GM19351 (cell line): ENCODE measurements at regions not wholly inside any gene's neighbourhood (a gene's known extent, or its start where the extent isn't known, plus 50 kb on each side); places are given as distances from the start of the nearest gene placed in this dataset.

ENCODE experiments used
- ATAC-seq: cut with Tn5 transposase; IDR thresholded peaks from one replicate; pipeline ENCODE4 v1.9.1; 2021; ENCODE audit warnings: mild to moderate bottlenecking, moderate library complexity; ENCODE audit not compliant: unreplicated experiment

- no peak for ATAC-seq
Observed at GRCh38 chr20:51220293-51220706, 197.4 kb upstream of the KCNG1 start.

DNA sequence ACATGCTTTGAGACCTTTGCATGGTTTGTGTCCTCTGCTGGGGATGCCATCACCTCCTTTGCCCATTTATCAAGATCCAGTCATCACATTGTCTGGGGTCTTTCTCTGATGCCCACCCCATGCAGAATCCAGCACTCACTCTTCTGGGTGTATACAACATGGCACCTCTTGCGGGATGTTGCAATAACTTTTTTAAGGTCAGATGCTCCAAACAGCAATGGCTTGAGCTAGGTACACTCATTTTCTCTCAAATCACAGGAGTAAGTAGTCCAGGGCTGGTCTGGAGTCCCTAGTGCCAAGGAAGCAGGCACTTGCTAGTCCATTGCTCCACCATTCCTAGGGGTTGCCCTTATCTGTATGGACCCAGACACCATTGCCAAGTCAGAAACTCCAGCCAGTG lies 196.6 kb upstream of the KCNG1 start:
- ATAC-seq, result no peak

DNA sequence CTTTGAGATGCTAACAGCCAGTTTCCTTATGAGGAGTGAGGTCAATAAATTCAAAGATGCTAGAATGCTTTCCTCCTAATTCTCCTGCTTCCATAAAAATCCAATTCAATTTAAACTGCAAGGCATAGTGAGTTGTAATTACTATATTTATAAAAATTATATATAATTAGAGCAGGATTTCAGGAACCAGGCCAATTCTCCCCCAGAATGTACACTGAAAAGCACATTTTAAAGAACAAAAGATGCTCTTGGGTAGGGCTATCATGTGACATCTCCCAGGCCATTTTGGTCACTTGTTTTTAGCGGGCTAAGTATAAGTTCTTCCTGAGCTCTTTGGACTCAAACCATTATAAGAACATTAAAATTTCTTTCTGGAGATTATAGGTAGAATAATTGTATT lies 195.7 kb upstream of the KCNG1 start:
- ATAC-seq, result no peak

GRCh38 chr20:51217347-51218045 lies 194.6 kb upstream of the KCNG1 start:
- ATAC-seq, result no peak

DNA sequence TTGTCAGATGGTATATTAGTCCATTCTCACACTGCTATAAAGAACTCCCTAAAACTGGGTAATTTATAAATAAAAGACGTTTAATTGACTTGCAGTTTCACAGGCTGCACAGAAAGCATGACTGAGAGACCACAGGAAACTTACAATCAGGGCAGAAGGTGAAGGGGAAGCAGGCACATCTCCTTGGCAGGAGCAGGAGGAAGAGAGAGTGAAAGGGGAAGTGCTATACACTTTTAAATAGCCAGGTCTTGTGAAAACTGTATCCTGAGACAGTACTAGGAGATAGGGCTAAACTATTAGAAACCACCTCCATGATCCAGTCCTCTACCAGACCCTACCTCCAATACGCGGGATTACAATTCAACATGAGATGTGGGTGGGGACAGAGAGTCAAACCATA lies 193.9 kb upstream of the KCNG1 start:
- ATAC-seq, result no peak

DNA sequence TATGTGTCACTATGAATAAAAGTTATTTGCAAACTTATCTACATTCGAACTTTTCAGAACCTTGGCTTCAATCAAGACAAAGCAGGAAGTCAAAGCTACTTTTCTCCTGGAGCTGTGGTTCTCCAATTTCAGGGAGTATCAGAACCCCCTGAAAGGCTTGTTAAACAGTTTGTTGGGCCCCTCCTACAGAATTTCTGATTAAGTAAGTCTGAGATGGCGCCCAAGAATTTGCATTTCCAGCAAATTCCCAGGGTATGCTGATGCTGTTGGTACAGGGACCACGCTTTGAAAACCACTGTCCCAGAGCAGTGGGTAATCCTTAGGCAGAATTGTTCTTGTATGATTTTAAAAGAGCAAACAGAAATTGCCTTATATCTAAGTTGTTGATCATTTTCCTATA lies 189.9 kb upstream of the KCNG1 start:
- no peak for ATAC-seq

DNA sequence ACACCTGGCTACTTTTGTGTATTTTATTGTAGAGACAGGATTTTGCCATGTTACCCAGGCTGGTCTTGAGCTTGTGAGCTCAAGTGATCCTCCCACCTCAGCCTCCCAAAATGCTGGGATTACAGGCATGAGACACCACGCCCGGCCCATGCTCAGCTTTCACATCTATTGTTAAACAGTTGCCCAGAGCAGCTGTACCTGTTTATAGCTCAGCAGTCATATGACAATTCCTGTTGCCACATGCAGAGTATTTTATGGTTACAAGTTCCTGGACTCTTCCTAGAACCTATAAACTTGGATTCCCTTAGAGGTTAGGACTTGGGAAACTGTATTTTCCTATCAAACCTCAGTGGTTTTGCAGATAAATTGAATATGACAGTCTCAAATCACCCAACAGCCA lies 188.3 kb upstream of the KCNG1 start:
- no peak for ATAC-seq

GRCh38 chr20:51210084-51210483 lies 187.2 kb upstream of the KCNG1 start:
- ATAC-seq, result no peak

DNA sequence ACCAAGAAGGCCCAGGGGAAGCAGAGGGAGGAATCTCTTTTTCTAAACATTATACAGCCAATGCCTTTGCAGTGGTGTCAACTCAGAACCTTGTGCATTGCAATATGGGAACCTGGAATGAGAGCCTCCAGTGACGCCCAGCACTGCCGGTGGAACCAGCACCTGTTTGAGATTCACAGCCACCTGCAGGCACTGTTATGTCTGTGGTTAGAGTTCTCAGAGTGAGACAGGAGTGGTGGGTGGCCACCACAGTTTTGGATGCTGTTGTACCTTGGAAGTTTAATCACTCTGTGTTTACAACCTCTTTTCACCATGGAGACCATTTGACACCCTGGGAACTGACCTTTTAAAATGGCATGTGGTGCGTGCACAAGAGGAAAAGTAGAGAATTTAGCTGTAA lies 185.3 kb upstream of the KCNG1 start:
- no peak for ATAC-seq

DNA sequence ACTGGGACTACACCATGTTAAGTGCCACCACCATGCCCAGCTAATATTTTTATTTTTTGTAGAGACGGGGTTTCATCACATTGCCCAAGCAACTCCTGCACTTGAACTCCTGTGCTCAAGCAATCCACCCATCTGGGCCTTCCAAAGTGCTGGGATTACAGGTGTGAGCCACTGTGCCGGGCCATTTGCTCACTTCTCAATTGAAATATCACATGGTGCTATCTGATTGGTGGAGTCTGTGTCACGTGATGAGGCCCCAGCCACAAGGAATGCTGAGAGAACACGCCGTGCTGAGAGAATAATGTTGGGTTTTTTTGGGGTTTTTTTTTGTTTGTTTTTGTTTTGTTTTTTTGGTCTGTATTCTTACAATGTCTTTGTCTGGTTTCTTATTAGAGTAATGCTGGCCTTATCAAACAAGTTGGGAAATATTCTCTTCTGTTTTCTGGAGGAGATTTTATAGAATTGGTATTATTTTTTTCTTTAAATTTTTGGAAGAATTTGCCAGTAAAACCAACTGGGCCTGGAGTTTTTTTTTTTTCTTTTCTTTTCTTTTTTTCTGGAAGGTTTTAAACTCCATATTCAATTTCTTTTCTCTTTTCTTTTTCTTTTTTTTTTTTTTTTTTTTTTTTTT lies 183.2 kb upstream of the KCNG1 start:
- ATAC-seq, result no peak

- no peak for ATAC-seq
Observed at GRCh38 chr20:51204794-51205193, 181.9 kb upstream of the KCNG1 start.

- no peak for ATAC-seq
Observed at GRCh38 chr20:51204051-51204715, 181.3 kb upstream of the KCNG1 start.

DNA sequence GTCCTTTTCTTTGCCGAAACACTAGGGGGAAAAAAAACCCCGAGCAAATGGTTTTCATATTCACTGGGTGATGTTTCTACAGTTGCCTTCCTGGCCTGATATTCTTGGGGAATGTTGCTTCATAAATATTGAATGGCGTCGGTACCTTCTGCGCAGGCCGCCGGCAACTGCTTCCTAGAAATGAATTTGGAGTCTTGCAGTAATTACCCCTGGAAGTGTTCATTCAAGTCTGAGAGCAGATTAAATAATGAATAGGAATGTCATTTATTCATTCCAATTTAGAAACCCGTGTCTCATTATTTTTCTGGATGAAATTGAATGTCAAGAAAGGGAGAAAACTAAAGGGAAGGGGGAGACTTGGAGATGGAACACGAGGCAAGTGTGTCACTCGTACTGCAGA lies 179.4 kb upstream of the KCNG1 start:
- no peak for ATAC-seq

GRCh38 chr20:51199920-51200319 lies 177.0 kb upstream of the KCNG1 start:
- no peak for ATAC-seq

DNA sequence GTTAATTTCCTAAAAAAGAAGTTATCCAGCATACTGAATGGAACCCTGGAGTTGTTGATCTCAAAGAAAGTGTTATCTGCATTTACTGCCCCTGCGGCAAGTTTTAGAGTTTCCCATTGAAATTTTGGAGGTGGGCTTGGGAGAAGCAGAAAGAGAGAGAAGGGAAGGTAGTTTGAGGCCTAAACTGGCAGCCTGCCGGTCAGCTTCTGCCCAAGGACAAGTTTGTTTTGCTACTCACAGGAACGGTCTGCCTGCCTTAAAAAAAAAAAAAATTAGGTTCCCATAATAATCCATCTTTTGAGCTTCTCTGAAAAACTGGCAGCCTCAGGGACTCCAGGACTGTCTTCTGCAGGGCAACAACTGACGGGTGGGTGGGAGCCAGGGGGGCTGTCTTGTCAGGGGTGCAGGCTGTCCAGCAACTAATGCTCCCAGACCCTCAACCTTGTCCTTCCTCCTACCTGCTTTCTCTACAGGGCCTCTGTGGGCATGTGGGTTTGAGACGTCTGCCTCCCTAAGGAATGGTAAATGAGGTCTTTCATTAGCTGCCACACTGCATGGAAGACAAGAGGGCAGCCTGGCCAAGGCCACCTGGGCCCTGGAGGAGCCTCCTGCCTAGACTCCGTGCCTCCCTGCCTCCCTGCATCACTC lies 176.1 kb upstream of the KCNG1 start:
- ATAC-seq, result no peak

- no peak for ATAC-seq
Observed at GRCh38 chr20:51198238-51198637, 175.3 kb upstream of the KCNG1 start.

- ATAC-seq, result no peak
Observed at GRCh38 chr20:51196991-51197651, 174.2 kb upstream of the KCNG1 start.

DNA sequence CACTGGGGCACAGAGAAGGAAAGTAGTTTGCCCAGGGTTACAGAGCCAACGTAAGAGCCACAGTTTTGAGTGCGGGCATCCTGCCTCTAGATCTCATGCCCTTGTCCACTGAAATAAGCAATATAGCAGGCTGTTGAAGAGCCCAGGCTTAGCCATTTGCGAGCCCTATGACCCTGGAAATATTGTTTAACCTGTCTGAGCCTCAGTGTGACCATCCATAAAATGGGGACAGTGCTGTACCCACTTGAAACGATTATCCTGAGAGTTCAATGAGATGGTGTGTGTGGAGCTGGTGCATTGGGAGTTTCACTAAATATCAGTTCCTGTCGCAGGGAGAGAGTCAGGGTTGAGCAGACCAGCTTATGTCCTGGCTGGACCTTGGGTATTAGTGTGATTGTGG lies 173.1 kb upstream of the KCNG1 start:
- no peak for ATAC-seq

DNA sequence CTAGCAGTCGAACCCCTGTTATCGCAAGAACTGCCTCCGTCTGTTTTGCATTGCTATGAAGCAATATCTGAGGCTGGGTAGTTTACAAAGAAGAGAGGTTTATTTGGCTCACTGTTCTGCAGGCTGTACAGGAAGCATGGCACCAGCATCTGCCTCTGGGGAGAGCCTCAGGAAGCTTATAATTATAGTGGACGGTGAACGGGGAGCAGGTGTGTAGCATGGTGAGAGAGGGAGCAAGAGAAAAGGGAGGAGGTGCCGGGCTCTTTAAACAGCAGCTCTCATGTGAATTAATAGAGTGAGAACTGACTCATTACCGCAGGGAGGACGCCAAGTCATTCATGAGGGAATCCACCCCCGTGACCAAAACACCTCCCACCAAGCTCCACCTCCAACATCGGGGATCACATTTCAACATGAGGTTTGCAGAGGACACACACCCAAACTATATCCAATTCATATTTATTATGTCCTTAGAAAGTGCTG lies 172.6 kb upstream of the KCNG1 start:
- no peak for ATAC-seq

DNA sequence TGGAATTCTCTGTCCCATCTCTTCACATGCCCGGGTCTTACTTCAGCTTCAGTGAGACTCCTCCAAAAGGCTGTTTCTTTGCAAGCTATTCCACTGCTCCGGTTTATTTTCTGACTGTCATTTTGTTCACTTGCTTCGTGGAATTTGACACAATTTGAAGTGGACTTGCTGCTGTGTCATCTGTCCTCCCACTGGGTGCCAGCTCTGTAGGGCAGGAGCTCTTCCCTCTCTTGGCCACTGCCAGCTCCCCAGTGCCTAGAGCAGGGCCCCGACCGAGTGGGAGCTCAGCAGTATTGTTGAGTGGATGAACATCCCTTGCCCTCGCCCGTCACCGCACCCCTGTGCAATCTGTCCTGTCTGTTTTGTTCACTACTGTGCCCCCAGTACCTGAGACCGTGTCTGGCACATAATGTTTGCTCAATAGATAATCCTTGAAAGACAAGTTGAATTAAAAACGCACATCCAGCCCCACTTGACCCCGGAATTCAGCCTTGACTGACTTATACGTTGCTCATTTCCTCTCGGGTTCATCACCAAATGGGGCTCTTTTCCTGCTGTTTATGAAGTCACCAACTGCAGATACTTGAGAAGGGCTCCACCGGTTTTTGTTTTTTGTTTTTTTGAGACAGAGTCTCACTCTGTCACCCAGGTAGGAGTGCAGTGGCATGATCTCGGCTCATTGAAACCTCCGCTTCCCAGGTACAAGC lies 170.3 kb upstream of the KCNG1 start:
- no peak for ATAC-seq

GRCh38 chr20:51190783-51191180 lies 167.9 kb upstream of the KCNG1 start:
- ATAC-seq, result no peak
